Lung (tissue), 11 donors: ENCODE measurements at regions not wholly inside any gene's neighbourhood (a gene's known extent, or its start where the extent isn't known, plus 50 kb on each side); places are given as distances from the start of the nearest gene placed in this dataset.
"Not testable (repeated sequence)": the region's sequence is repeated elsewhere in the genome, so short reads cannot be mapped to it uniquely, and the experiment has no call there.

ENCODE experiments used
- ATAC-seq: fragments of 200-7000 bp; cut with Tn5 transposase; one replicate; pipeline ENCODE4 v1.9.1; 2020; ENCODE audit warnings: moderate number of reproducible peaks; ENCODE audit not compliant: insufficient read depth, low FRiP score
- DNase-seq, 3 donors: peaks; one replicate each; pipeline ENCODE4 v3.0.0-alpha.2; 2013 to 2017
- H3K27ac ChIP-seq, 2 donors: one replicate each; pipeline ENCODE4 v1.5.1; 2013; ENCODE audit warnings: mild to moderate bottlenecking in 2 of 2, moderate library complexity in 2 of 2, control low read depth in 1 of 2, inconsistent platforms in 1 of 2, low read depth in 1 of 2, low read length in 1 of 2
- H3K27me3 ChIP-seq, 3 donors: one replicate each; pipeline ENCODE4 v1.5.1; 2013; ENCODE audit warnings: low read length in 2 of 3; ENCODE audit not compliant: control insufficient read depth in 3 of 3, insufficient read depth in 3 of 3
- H3K36me3 ChIP-seq, 4 donors: one replicate each; pipeline ENCODE4 v1.5.1; 2013; ENCODE audit warnings: low read length in 4 of 4, mild to moderate bottlenecking in 1 of 4, moderate library complexity in 1 of 4; ENCODE audit not compliant: control insufficient read depth in 4 of 4, insufficient read depth in 4 of 4
- H3K4me1 ChIP-seq, 5 donors: one replicate each; pipeline ENCODE4 v1.5.1; 2013; ENCODE audit warnings: low read length in 5 of 5, mild to moderate bottlenecking in 2 of 5, moderate library complexity in 1 of 5; ENCODE audit not compliant: control insufficient read depth in 5 of 5, insufficient read depth in 5 of 5
- H3K4me3 ChIP-seq: one replicate; pipeline ENCODE4 v1.5.1; 2013; ENCODE audit warnings: mild to moderate bottlenecking, control low read depth, moderate library complexity
- H3K9ac ChIP-seq, 2 donors: one replicate each; pipeline ENCODE4 v1.5.1; 2013; ENCODE audit warnings: low read length in 2 of 2, control low read depth in 1 of 2; ENCODE audit not compliant: insufficient read depth in 1 of 2
- H3K9me3 ChIP-seq, 4 donors: one replicate each; pipeline ENCODE4 v1.5.1; 2013; ENCODE audit warnings: low read length in 3 of 4, mild to moderate bottlenecking in 1 of 4, moderate library complexity in 1 of 4; ENCODE audit not compliant: control insufficient read depth in 4 of 4, insufficient read depth in 3 of 4
- CTCF ChIP-seq: IDR thresholded peaks from 2 replicates; pipeline ENCODE4 v1.5.1; 2012; ENCODE audit warnings: mild to moderate bottlenecking; ENCODE audit errors: control extremely low read depth, extremely low read depth
- WGBS, 2 donors: extraction: QIAGEN DNeasy Blood & Tissue Kit; methylation state at CpG; one replicate each; pipeline ENCODE4 v1.1.7; 2013; 5-methylcytosine and 5-hydroxymethylcytosine counted together
- donor health status: control.
- donor health status: control.
- donor health status: Bipolar disorder and iron deficiency.
- donor health status: healthy.
- donor health status: DM: yes; HTN: yes; CAD: no.

DNA sequence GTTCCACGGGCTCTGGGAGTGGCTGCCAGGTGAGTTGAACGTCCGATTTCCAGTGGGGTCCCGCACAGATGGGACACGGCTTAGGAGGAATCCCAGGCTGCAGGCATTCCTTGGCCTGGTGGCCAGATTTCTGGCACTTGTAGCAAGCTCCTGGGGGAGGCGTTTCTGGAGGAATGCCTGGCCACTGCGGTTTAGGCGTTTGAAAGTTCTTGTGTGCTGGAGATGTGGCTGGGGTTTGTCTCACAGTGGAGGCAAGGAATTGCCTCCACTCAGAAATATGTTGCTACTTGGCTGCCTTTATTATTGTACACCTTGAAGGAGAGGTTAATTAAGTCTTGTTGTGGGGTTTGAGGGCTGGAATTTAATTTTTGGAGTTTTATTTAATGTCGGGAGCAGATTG is 583.3 kb upstream of the MDGA2 start:
- not testable (repeated sequence) for H3K36me3 ChIP-seq, ATAC-seq, H3K9me3 ChIP-seq, H3K4me1 ChIP-seq, H3K27me3 ChIP-seq, H3K27ac ChIP-seq, DNase-seq, H3K9ac ChIP-seq, H3K4me3 ChIP-seq
- WGBS, 2 donors: 84 to 91% methylated on average over 9 of the region's 9 CpGs

DNA sequence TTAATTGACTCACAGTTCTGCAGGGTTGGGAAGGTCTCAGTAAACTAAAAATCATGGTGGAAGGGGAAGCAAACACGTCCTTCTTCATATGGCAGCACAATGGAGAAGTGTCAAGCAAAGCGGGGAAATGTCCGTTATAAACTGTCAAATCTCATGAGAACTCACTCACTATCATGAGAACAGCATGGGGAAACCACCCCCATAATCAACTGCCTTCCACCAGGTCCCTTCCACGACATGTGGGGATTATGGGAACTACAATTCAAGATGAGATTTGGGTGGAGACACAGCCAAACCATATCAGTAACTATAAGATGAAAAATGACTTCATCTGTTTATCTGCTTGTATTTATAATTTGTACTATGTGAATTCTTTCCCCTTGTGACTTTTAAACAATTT is 577.6 kb upstream of the MDGA2 start:
- WGBS, 2 donors: 84 to 85% methylated on average over 4 of the region's 4 CpGs
- Histone ChIP-seq H3K4me1 (no peaks in the 10 kb centered on the region), H3K4me3 (no peak overlapping the region), H3K27me3 (no peaks in the 10 kb centered on the region), H3K9ac (no peak overlapping the region), H3K36me3 (no peaks in the 10 kb centered on the region), H3K27ac (no peak overlapping the region), H3K9me3 (no peaks in the 10 kb centered on the region)
- ATAC-seq (no peak), DNase-seq (no peak)
- TF ChIP-seq CTCF: no peak

GRCh38 chr14:48251290-48251689 is 575.9 kb upstream of the MDGA2 start:
- Histone ChIP-seq H3K36me3 (no peaks in the 10 kb centered on the region), H3K4me3 (no peak overlapping the region), H3K9me3 (no peaks in the 10 kb centered on the region), H3K4me1 (no peaks in the 10 kb centered on the region), H3K9ac (no peak overlapping the region), H3K27me3 (no peaks in the 10 kb centered on the region), H3K27ac (no peak overlapping the region)
- WGBS, 2 donors: 50 to 53% methylated on average over 5 of the region's 5 CpGs
- DNase-seq (no peak), ATAC-seq (no peak)
- no peak for TF ChIP-seq CTCF

GRCh38 chr14:48250575-48250974 is 575.2 kb upstream of the MDGA2 start:
- Histone ChIP-seq H3K27ac (no peak overlapping the region), H3K9ac (no peak overlapping the region), H3K27me3 (no peaks in the 10 kb centered on the region), H3K4me3 (no peak overlapping the region), H3K9me3 (no peaks in the 10 kb centered on the region), H3K36me3 (no peaks in the 10 kb centered on the region), H3K4me1 (no peaks in the 10 kb centered on the region)
- WGBS, 2 donors: 76 to 77% methylated on average over 5 of the region's 5 CpGs
- TF ChIP-seq CTCF: no peak
- ATAC-seq: no peak
- DNase-seq: no peak
